T-helper 1 cell treated with Interleukin-12 subunit alpha and Interleukin-12 subunit beta and Interleukin-4 antibody, amounts not matched to agents 30 μg/mL and 1 μg/mL, for 36 hours (primary cell): ENCODE measurements at regions not wholly inside any gene's neighbourhood (a gene's known extent, or its start where the extent isn't known, plus 50 kb on each side); places are given as distances from the start of the nearest gene placed in this dataset.

Source experiments
- H3K27ac Mint-ChIP-seq: one replicate; pipeline ENCODE4 v1.8.0; 2021; ENCODE audit warnings: mild to moderate bottlenecking, mixed read lengths
- H3K27me3 Mint-ChIP-seq: one replicate; pipeline ENCODE4 v1.8.0; 2021; ENCODE audit warnings: low read depth, mixed read lengths
- H3K36me3 Mint-ChIP-seq: one replicate; pipeline ENCODE4 v1.8.0; 2021; ENCODE audit warnings: low read depth, mixed read lengths
- H3K4me1 Mint-ChIP-seq: one replicate; pipeline ENCODE4 v1.8.0; 2021; ENCODE audit warnings: low read depth, mixed read lengths
- H3K4me3 Mint-ChIP-seq: one replicate; pipeline ENCODE4 v1.8.0; 2021; ENCODE audit warnings: mild to moderate bottlenecking, moderate library complexity, mixed read lengths
- H3K9me3 Mint-ChIP-seq: one replicate; pipeline ENCODE4 v1.8.0; 2021; ENCODE audit warnings: mixed read lengths

- H3K27me3 Mint-ChIP-seq: peaks cover 75% of the 10 kb centered on the region
Measured at GRCh38 chr4:182143822-182144625, 99.2 kb upstream of the TENM3 start.

GRCh38 chr4:182144626-182145333, 98.4 kb upstream of the TENM3 start:
- H3K27me3 Mint-ChIP-seq: peaks cover 68% of the 10 kb centered on the region
- peaks cover 2% of the 10 kb centered on the region for H3K4me1 Mint-ChIP-seq
- peaks cover 4% of the 10 kb centered on the region for H3K9me3 Mint-ChIP-seq
- H3K4me3 Mint-ChIP-seq: peak overlapping the region; percentile 48
- peaks cover 1% of the 10 kb centered on the region for H3K36me3 Mint-ChIP-seq
- no peak overlapping the region for H3K27ac Mint-ChIP-seq

More at GRCh38 chr4:182143822-182144625, 99.2 kb upstream of the TENM3 start:
- Mint-ChIP-seq H3K4me3 (peak overlapping the region; percentile 45), H3K4me1 (peaks cover 2% of the 10 kb centered on the region), H3K36me3 (peaks cover 1% of the 10 kb centered on the region), H3K9me3 (peaks cover 4% of the 10 kb centered on the region), H3K27ac (no peak overlapping the region)

DNA sequence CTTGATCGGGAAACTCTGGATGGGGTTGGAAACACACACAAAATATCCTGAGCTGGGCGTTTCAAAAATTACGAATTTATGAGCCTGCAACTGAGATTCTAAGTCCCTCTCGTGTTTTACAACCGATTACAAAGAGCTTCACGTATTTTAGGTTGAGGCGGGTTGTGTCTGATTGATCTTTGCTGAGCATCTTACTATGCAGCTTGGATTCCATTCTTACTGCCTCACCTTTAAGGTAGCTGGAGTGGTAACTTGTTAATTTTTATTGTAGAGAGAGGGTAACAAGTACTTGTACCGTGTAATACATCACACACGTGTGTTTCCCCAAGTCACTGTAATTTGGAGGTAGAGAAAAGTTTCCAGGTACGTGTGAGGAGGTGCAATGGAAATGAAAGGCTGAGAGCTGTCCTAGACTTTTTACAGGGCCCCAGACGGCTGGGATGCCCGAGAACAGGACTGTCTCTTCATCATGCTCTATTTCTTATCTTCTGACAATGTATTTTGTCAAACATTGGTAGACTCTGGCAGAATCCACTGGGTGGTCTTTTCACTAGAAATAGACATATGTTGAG, 97.8 kb upstream of the TENM3 start:
- H3K9me3 Mint-ChIP-seq: peaks cover 4% of the 10 kb centered on the region
- H3K27me3 Mint-ChIP-seq: peaks cover 61% of the 10 kb centered on the region
- H3K27ac Mint-ChIP-seq: no peak overlapping the region
- peaks cover 2% of the 10 kb centered on the region for H3K4me1 Mint-ChIP-seq
- peaks cover 1% of the 10 kb centered on the region for H3K36me3 Mint-ChIP-seq
- H3K4me3 Mint-ChIP-seq: peak overlapping the region; percentile 48

DNA sequence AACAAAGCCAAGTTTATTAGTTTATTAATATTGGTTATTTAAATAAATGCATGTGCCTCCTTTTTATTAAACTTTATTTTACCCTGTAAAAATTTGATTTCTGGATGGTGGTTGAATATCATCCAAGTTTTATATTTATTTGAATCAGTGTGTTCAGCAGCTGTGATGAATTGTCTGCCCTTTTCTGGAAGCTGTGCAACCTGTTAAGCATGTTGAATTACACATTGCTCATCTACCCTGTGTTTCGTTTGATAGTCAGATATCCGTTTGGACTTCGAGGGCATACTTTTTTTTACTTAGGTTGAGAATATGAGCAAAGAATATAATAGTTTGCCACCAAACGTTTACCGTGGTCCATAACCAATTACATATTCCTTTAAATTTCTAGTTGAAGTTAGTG, 95.8 kb upstream of the TENM3 start:
- H3K4me1 Mint-ChIP-seq: no peaks in the 10 kb centered on the region
- H3K9me3 Mint-ChIP-seq: no peaks in the 10 kb centered on the region
- H3K4me3 Mint-ChIP-seq: no peak overlapping the region
- peaks cover 1% of the 10 kb centered on the region for H3K36me3 Mint-ChIP-seq
- H3K27me3 Mint-ChIP-seq: peaks cover 42% of the 10 kb centered on the region
- H3K27ac Mint-ChIP-seq: no peak overlapping the region

GRCh38 chr4:182150645-182151044, 92.6 kb upstream of the TENM3 start:
- no peak overlapping the region for H3K27ac Mint-ChIP-seq
- H3K4me1 Mint-ChIP-seq: no peaks in the 10 kb centered on the region

DNA sequence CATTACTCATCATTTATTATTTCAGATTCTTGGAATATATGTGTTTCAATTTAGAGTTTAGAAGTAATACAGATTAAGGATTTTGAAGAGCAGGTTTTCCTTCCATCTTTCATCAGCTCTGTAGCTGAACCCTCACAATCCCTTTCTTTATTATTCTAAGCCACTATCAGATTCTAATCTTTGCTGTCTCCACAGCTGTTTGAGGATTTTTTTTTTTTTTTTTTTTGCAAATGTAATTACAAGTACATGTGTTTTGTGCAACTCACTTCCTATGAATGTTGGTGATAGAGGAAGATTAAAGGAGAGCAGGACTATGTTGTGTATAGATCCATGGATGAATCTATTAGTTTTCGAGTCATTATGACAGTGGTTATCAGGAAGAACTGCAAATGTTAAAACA, 87.4 kb upstream of the TENM3 start:
- Mint-ChIP-seq H3K4me1 (no peaks in the 10 kb centered on the region), H3K27me3 (no peaks in the 10 kb centered on the region), H3K4me3 (no peak overlapping the region), H3K27ac (no peak overlapping the region), H3K9me3 (no peaks in the 10 kb centered on the region), H3K36me3 (no peaks in the 10 kb centered on the region)

More at GRCh38 chr4:182150645-182151044, 92.6 kb upstream of the TENM3 start:
- H3K27me3 Mint-ChIP-seq: peaks cover 19% of the 10 kb centered on the region
- no peak overlapping the region for H3K4me3 Mint-ChIP-seq
- no peaks in the 10 kb centered on the region for H3K36me3 Mint-ChIP-seq
- H3K9me3 Mint-ChIP-seq: no peaks in the 10 kb centered on the region

DNA sequence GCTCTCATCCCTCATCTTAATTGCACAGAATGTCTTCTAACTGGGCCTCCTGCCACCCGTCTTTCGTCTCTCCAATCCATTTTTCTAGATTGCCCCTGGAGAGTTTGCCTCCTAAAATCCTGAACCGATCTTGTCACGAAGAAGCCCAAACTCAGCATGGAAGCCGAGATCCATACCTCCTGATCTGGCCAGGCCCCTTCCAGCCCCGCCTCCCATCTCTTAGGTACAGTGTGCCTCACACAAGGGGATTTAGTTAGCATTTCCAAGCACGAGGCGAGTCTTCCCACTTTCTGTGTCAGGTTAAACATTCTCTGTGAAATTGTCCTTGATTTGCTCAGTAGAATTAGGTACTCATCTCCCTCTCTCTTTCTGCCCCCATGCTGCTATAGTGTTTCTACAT, 80.0 kb upstream of the TENM3 start:
- Mint-ChIP-seq H3K4me1 (no peaks in the 10 kb centered on the region), H3K9me3 (no peaks in the 10 kb centered on the region), H3K27me3 (no peaks in the 10 kb centered on the region), H3K27ac (no peak overlapping the region), H3K36me3 (no peaks in the 10 kb centered on the region), H3K4me3 (no peak overlapping the region)

GRCh38 chr4:182169572-182169971, 73.6 kb upstream of the TENM3 start:
- Mint-ChIP-seq H3K4me3 (no peak overlapping the region), H3K9me3 (no peaks in the 10 kb centered on the region), H3K27ac (no peak overlapping the region), H3K4me1 (no peaks in the 10 kb centered on the region), H3K27me3 (no peaks in the 10 kb centered on the region), H3K36me3 (no peaks in the 10 kb centered on the region)

- no peaks in the 10 kb centered on the region for H3K36me3 Mint-ChIP-seq
- no peaks in the 10 kb centered on the region for H3K9me3 Mint-ChIP-seq
- H3K4me1 Mint-ChIP-seq: no peaks in the 10 kb centered on the region
- no peak overlapping the region for H3K4me3 Mint-ChIP-seq
- no peak overlapping the region for H3K27ac Mint-ChIP-seq
- H3K27me3 Mint-ChIP-seq: no peaks in the 10 kb centered on the region
Measured at GRCh38 chr4:182169987-182170386, 73.2 kb upstream of the TENM3 start.

DNA sequence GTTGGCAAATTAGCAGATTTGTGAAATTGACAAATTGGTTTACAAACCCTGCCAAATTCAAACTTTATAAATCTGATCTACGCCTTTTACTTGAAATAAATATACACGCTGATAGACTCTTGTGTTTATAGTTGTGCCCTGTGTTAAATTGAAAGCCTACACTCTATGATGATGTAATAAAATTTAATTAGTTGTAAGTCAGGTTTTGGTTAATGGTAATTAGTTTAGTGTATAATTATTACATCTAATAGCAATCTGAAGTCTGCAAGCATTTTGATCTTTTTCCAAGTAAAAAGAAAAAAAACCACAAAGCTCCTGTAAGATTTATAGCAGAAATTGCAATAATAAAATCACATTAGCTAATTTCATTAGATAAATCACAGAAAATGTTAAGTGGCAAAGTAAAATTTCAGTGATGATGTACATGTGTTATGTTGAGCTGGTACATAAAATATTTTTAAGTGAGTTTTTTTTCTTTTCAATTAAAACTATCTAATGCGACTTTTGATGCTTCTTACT, 72.7 kb upstream of the TENM3 start:
- no peak overlapping the region for H3K27ac Mint-ChIP-seq
- H3K9me3 Mint-ChIP-seq: no peaks in the 10 kb centered on the region
- no peaks in the 10 kb centered on the region for H3K27me3 Mint-ChIP-seq
- no peak overlapping the region for H3K4me3 Mint-ChIP-seq
- H3K4me1 Mint-ChIP-seq: no peaks in the 10 kb centered on the region
- no peaks in the 10 kb centered on the region for H3K36me3 Mint-ChIP-seq

GRCh38 chr4:182174979-182175378, 68.2 kb upstream of the TENM3 start:
- Mint-ChIP-seq H3K4me3 (no peak overlapping the region), H3K4me1 (no peaks in the 10 kb centered on the region), H3K27me3 (no peaks in the 10 kb centered on the region), H3K9me3 (no peaks in the 10 kb centered on the region), H3K36me3 (no peaks in the 10 kb centered on the region), H3K27ac (no peak overlapping the region)

DNA sequence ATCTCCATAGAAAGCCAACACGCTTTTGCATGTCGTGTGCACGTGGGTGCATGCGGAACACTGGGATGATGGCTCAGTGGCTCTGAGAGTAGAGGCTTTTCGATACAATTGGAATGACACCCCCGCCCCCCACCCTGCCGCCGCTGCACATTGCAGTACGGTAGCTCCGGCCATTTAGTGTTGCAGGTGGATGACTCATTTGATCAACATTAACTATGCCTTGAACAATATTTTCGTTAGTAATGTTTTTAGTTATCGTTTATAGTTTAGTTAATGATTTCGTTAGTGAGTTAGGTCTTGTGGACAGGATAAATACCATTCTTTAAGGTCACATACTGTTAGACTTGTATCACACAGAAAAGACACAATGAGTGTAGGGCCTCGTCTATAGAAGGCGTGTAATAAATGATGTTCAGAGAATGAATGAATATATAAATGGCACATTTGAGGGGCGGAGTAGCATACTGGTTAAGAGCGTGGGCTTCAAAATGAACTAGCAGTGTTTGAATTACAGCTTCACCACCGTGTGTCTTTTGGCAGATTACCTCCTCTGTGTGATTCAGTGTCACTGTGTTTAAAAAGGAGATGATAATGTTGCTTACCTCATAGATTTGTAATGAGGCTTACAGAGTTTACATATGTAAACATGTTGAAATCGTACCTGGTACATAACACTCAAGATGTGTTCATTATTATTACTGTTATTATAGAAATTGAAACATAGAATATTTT, 67.2 kb upstream of the TENM3 start:
- Mint-ChIP-seq H3K9me3 (no peaks in the 10 kb centered on the region), H3K27ac (no peak overlapping the region), H3K27me3 (no peaks in the 10 kb centered on the region), H3K4me3 (no peak overlapping the region), H3K4me1 (no peaks in the 10 kb centered on the region), H3K36me3 (no peaks in the 10 kb centered on the region)

GRCh38 chr4:182177166-182177565, 66.0 kb upstream of the TENM3 start:
- H3K4me3 Mint-ChIP-seq: no peak overlapping the region
- no peak overlapping the region for H3K27ac Mint-ChIP-seq
- H3K9me3 Mint-ChIP-seq: no peaks in the 10 kb centered on the region
- no peaks in the 10 kb centered on the region for H3K4me1 Mint-ChIP-seq
- H3K27me3 Mint-ChIP-seq: no peaks in the 10 kb centered on the region
- H3K36me3 Mint-ChIP-seq: no peaks in the 10 kb centered on the region

GRCh38 chr4:182179105-182179504, 64.1 kb upstream of the TENM3 start:
- H3K9me3 Mint-ChIP-seq: no peaks in the 10 kb centered on the region
- no peak overlapping the region for H3K27ac Mint-ChIP-seq
- no peak overlapping the region for H3K4me3 Mint-ChIP-seq
- H3K36me3 Mint-ChIP-seq: no peaks in the 10 kb centered on the region
- H3K27me3 Mint-ChIP-seq: no peaks in the 10 kb centered on the region
- no peaks in the 10 kb centered on the region for H3K4me1 Mint-ChIP-seq
